ENCODE measurements at regions not wholly inside any gene's neighbourhood (a gene's known extent, or its start where the extent isn't known, plus 50 kb on each side); places are given as distances from the start of the nearest gene placed in this dataset.

DNA sequence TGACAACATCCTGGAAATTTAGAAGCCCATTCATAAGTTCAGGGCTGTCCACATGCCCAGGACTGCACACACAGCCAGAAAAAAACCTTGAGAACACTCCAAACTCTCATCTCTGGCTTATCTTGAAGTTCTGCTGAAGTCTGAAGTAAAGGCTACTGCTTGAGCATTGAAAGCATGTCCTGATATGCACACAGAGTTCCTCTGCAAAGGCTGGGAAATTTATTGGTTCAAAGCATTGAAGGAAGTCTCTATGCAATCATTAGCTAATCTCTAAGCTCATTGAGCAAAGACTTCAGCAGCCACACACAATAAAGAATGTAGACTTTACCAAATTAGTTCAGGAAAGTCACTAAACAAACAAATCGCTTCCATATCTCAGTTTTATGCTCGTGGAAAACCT lies 162.0 kb upstream of the STT3B start:
- no peak overlapping the region for H3K4me3 ChIP-seq (ENCODE audit: low read depth, low read length)
- TF ChIP-seq, protein P1, sequence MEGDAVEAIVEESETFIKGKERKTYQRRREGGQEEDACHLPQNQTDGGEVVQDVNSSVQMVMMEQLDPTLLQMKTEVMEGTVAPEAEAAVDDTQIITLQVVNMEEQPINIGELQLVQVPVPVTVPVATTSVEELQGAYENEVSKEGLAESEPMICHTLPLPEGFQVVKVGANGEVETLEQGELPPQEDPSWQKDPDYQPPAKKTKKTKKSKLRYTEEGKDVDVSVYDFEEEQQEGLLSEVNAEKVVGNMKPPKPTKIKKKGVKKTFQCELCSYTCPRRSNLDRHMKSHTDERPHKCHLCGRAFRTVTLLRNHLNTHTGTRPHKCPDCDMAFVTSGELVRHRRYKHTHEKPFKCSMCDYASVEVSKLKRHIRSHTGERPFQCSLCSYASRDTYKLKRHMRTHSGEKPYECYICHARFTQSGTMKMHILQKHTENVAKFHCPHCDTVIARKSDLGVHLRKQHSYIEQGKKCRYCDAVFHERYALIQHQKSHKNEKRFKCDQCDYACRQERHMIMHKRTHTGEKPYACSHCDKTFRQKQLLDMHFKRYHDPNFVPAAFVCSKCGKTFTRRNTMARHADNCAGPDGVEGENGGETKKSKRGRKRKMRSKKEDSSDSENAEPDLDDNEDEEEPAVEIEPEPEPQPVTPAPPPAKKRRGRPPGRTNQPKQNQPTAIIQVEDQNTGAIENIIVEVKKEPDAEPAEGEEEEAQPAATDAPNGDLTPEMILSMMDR (IDR thresholded peaks at IDR 0.05; ENCODE audit: low read depth, low read length, missing control alignments): no peak
- DNase-seq (ENCODE audit: low read depth): no peak

- TF ChIP-seq, protein P1 (IDR thresholded peaks at IDR 0.05; ENCODE audit: low read depth, low read length, missing control alignments): no peak
- DNase-seq (ENCODE audit: low read depth): no peak
- no peak overlapping the region for H3K4me3 ChIP-seq (ENCODE audit: low read depth, low read length)
These were observed 161.1 kb upstream of the STT3B start for GRCh38 chr3:31371484-31372177.

DNA sequence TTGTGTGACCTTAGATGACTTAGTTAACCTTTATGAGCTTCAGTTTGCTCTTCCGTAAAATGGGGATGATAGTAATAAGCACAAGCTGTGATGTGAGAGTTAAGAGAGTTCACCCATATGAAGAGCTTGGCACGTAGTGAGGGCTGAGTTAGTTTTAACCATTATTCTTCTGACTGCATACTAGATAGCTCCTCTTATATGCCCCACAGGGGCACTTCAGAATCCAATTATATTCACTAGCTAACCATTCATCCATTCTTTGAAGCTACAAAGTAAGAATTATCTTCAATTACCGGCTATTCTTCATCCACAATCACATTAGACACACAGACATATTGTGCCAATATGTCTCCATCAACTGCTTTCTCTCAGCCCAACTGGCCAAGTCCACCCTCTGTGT lies 159.0 kb upstream of the STT3B start:
- no peak for DNase-seq (ENCODE audit: low read depth)
- no peak overlapping the region for H3K4me3 ChIP-seq (ENCODE audit: low read depth, low read length)

GRCh38 chr3:31377045-31377642 lies 155.6 kb upstream of the STT3B start:
- no peak overlapping the region for H3K4me3 ChIP-seq (ENCODE audit: low read depth, low read length)
- TF ChIP-seq, protein P1 (IDR thresholded peaks at IDR 0.05; ENCODE audit: low read depth, low read length, missing control alignments): no peak
- DNase-seq (ENCODE audit: low read depth): no peak

More for the DNA sequence above, 159.0 kb upstream of the STT3B start:
- TF ChIP-seq, protein P1 (IDR thresholded peaks at IDR 0.05; ENCODE audit: low read depth, low read length, missing control alignments): no peak

- TF ChIP-seq, protein P1 (IDR thresholded peaks at IDR 0.05; ENCODE audit: low read depth, low read length, missing control alignments): no peak
- DNase-seq (ENCODE audit: low read depth): no peak
- no peak overlapping the region for H3K4me3 ChIP-seq (ENCODE audit: low read depth, low read length)
These were observed 154.5 kb upstream of the STT3B start for GRCh38 chr3:31378231-31378630.

DNA sequence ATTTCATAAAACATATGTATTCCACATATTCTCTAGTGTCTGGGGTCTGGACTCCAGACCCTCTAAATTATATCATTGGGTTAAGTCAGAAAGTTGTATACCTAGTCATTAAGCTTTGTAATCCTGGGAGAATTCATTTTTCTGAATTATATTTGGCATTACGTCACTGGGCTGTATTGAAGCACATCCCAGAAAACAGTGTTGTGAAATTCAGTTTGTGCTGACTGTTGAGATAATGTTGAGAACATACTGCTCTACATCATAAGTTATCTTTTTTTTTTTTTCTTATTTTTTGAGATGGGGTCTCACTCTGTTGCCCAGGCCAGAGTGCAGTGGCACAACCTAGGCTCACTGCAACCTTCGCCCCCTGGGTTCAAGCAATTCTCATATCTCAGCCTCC lies 153.1 kb upstream of the STT3B start:
- H3K4me3 ChIP-seq (ENCODE audit: low read depth, low read length): no peak overlapping the region
- TF ChIP-seq, protein P1 (IDR thresholded peaks at IDR 0.05; ENCODE audit: low read depth, low read length, missing control alignments): no peak
- no peak for DNase-seq (ENCODE audit: low read depth)

GRCh38 chr3:31382856-31383255 lies 149.9 kb upstream of the STT3B start:
- DNase-seq (ENCODE audit: low read depth): no peak
- no peak overlapping the region for H3K4me3 ChIP-seq (ENCODE audit: low read depth, low read length)
- TF ChIP-seq, protein P1 (IDR thresholded peaks at IDR 0.05; ENCODE audit: low read depth, low read length, missing control alignments): no peak

Data from GM12864 (cell line).